Ishikawa (cell line): ENCODE measurements at regions not wholly inside any gene's neighbourhood (a gene's known extent, or its start where the extent isn't known, plus 50 kb on each side); places are given as distances from the start of the nearest gene placed in this dataset.

Experiments
- EP300 ChIP-seq: IDR thresholded peaks from 2 replicates; pipeline ENCODE4 v1.6.1; 2012; ENCODE audit warnings: borderline replicate concordance
- TAF1 ChIP-seq: IDR thresholded peaks from 2 replicates; pipeline ENCODE4 v1.6.1; 2012; ENCODE audit warnings: low read depth, mild to moderate bottlenecking
- TCF12 ChIP-seq: IDR thresholded peaks from 2 replicates; pipeline ENCODE4 v1.6.1; 2012; ENCODE audit warnings: low read depth

GRCh38 chr1:30265127-30266070 is 458.0 kb downstream of the MATN1 start:
- TF ChIP-seq EP300 (no peak), TCF12 (no peak), TAF1 (no peak)
